ENCODE measurements at regions not wholly inside any gene's neighbourhood (a gene's known extent, or its start where the extent isn't known, plus 50 kb on each side); places are given as distances from the start of the nearest gene placed in this dataset.

DNA sequence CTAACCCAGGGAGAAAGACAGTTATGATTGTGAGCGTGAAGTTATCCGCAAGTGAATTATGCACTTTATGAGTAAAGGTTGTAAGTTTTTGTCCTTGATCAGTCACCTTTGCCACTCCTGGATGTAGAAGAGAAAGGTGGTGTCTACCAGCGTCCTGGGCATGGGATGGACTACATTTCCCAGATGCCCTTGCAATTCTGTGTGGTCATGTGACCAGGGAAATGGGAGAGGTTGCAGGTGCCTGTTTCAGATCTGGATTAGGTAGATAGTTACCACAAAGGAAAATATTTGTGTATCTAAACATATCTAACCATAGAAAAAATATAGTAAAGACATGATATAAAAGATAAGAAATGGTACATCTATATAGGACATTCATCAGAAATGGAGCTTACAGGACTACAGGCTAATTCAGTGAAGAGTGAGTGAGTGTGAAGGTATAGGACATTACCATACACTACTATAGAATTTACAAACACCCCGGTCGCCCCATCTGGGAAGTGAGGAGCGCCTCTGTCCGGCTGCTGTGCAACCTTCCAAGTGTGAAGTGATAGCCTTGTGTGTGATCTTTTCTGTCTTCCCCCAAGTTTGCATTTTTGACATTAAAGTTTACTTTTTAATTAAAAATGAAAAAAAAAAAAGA is 51.6 kb upstream of the CACNA1A start:
- DNase-seq (ENCODE audit: low spot score), result no peak
- in situ Hi-C loops (cut with MboI; ENCODE audit: low sequenced_read_pairs, unreplicated experiment), result no loop called here
- TF ChIP-seq, protein P1, sequence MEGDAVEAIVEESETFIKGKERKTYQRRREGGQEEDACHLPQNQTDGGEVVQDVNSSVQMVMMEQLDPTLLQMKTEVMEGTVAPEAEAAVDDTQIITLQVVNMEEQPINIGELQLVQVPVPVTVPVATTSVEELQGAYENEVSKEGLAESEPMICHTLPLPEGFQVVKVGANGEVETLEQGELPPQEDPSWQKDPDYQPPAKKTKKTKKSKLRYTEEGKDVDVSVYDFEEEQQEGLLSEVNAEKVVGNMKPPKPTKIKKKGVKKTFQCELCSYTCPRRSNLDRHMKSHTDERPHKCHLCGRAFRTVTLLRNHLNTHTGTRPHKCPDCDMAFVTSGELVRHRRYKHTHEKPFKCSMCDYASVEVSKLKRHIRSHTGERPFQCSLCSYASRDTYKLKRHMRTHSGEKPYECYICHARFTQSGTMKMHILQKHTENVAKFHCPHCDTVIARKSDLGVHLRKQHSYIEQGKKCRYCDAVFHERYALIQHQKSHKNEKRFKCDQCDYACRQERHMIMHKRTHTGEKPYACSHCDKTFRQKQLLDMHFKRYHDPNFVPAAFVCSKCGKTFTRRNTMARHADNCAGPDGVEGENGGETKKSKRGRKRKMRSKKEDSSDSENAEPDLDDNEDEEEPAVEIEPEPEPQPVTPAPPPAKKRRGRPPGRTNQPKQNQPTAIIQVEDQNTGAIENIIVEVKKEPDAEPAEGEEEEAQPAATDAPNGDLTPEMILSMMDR (IDR thresholded peaks at IDR 0.05; ENCODE audit: borderline replicate concordance, control extremely low read depth, extremely low read depth, insufficient read depth, missing control alignments), result no peak

DNA sequence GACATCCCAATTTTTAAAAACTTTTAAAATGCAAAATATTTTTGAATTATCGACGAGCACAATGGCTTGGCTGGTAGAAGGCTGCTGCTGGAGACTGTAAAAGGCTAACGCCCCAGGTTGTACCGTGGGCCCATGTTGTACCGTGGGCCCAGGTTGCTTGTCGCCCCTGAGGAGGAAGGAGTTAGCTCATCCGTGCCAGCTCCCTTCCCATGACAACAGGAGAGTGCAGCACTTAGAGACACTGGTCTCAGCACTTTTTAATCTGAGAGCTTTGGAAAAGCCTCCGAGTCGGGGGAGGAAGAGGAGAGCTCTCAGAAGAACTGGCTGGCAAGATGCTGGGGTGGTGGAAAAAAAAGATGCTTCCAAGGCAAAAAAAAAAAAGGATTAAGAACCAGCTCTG is 50.3 kb upstream of the CACNA1A start:
- no peak for DNase-seq (ENCODE audit: low spot score)
- in situ Hi-C loops (cut with MboI; ENCODE audit: low sequenced_read_pairs, unreplicated experiment), result no loop called here
- TF ChIP-seq, protein P1 (IDR thresholded peaks at IDR 0.05; ENCODE audit: borderline replicate concordance, control extremely low read depth, extremely low read depth, insufficient read depth, missing control alignments), result no peak

Measured in GM13976 (cell line).